ENCODE measurements at regions not wholly inside any gene's neighbourhood (a gene's known extent, or its start where the extent isn't known, plus 50 kb on each side); places are given as distances from the start of the nearest gene placed in this dataset.

GRCh38 chr9:107213080-107213479 lies 70.0 kb upstream of the RAD23B start:
- ChIA-PET CTCF (interaction anchor here (1.3 kb wide), 1 partner anchor 128 kb away, joined by 6 read pairs; no protein-coding TSS in a partner anchor), POLR2A (interaction anchor here (0.6 kb wide), 1 partner anchor 350 kb away, joined by 3 read pairs; no protein-coding TSS in a partner anchor)
- TF ChIP-seq CTCF (IDR thresholded peaks at IDR 0.05; ENCODE audit: low read depth, low read length), result no peak
- no peak overlapping the region for H3K4me3 ChIP-seq (ENCODE audit: low read depth, low read length)
- H3K27ac ChIP-seq (ENCODE audit: low read depth, low read length), result peak overlapping the region; percentile 31
- DNase-seq (ENCODE audit: low read depth, low spot score), result no peak
- no peaks in the 10 kb centered on the region for H3K27me3 ChIP-seq (ENCODE audit: control insufficient read depth, insufficient read depth, low read length)
- H3K9me3 ChIP-seq (ENCODE audit: control insufficient read depth, insufficient read depth, low read length), result no peaks in the 10 kb centered on the region

GRCh38 chr9:107213561-107214028 lies 69.5 kb upstream of the RAD23B start:
- Histone ChIP-seq H3K27me3 (ENCODE audit: control insufficient read depth, insufficient read depth, low read length) (no peaks in the 10 kb centered on the region), H3K27ac (ENCODE audit: low read depth, low read length) (peak overlapping the region; percentile 88), H3K4me3 (ENCODE audit: low read depth, low read length) (no peak overlapping the region), H3K9me3 (ENCODE audit: control insufficient read depth, insufficient read depth, low read length) (no peaks in the 10 kb centered on the region)
- ChIA-PET POLR2A (interaction anchor here (0.6 kb wide), 1 partner anchor 351 kb away, joined by 3 read pairs; no protein-coding TSS in a partner anchor), CTCF (interaction anchor here (1.3 kb wide), 1 partner anchor 128 kb away, joined by 6 read pairs; no protein-coding TSS in a partner anchor)
- DNase-seq (ENCODE audit: low read depth, low spot score), result peak; percentile 73
- no peak for TF ChIP-seq CTCF (IDR thresholded peaks at IDR 0.05; ENCODE audit: low read depth, low read length)

- no peak for TF ChIP-seq CTCF (IDR thresholded peaks at IDR 0.05; ENCODE audit: low read depth, low read length)
Measured at GRCh38 chr9:107214381-107214780, 68.7 kb upstream of the RAD23B start.

GRCh38 chr9:107214915-107215314 lies 68.2 kb upstream of the RAD23B start:
- CTCF ChIA-PET, result no interaction called here
- no peak overlapping the region for H3K4me3 ChIP-seq (ENCODE audit: low read depth, low read length)
- TF ChIP-seq CTCF (IDR thresholded peaks at IDR 0.05; ENCODE audit: low read depth, low read length), result no peak
- H3K9me3 ChIP-seq (ENCODE audit: control insufficient read depth, insufficient read depth, low read length), result no peaks in the 10 kb centered on the region
- no peaks in the 10 kb centered on the region for H3K27me3 ChIP-seq (ENCODE audit: control insufficient read depth, insufficient read depth, low read length)
- no peak overlapping the region for H3K27ac ChIP-seq (ENCODE audit: low read depth, low read length)
- no peak for DNase-seq (ENCODE audit: low read depth, low spot score)
- POLR2A ChIA-PET, result no interaction called here

More at GRCh38 chr9:107214381-107214780, 68.7 kb upstream of the RAD23B start:
- Histone ChIP-seq H3K27ac (ENCODE audit: low read depth, low read length) (peak overlapping the region; percentile 88), H3K27me3 (ENCODE audit: control insufficient read depth, insufficient read depth, low read length) (no peaks in the 10 kb centered on the region), H3K9me3 (ENCODE audit: control insufficient read depth, insufficient read depth, low read length) (no peaks in the 10 kb centered on the region), H3K4me3 (ENCODE audit: low read depth, low read length) (no peak overlapping the region)
- ChIA-PET POLR2A (no interaction called here), CTCF (no interaction called here)
- no peak for DNase-seq (ENCODE audit: low read depth, low spot score)

GRCh38 chr9:107215381-107215780 lies 67.7 kb upstream of the RAD23B start:
- H3K27me3 ChIP-seq (ENCODE audit: control insufficient read depth, insufficient read depth, low read length), result no peaks in the 10 kb centered on the region
- H3K9me3 ChIP-seq (ENCODE audit: control insufficient read depth, insufficient read depth, low read length), result no peaks in the 10 kb centered on the region
- DNase-seq (ENCODE audit: low read depth, low spot score), result no peak
- POLR2A ChIA-PET, result no interaction called here
- H3K27ac ChIP-seq (ENCODE audit: low read depth, low read length), result no peak overlapping the region
- CTCF ChIA-PET, result no interaction called here
- no peak for TF ChIP-seq CTCF (IDR thresholded peaks at IDR 0.05; ENCODE audit: low read depth, low read length)
- H3K4me3 ChIP-seq (ENCODE audit: low read depth, low read length), result no peak overlapping the region

Data from AG04450 (cell line).